ENCODE measurements at regions not wholly inside any gene's neighbourhood (a gene's known extent, or its start where the extent isn't known, plus 50 kb on each side); places are given as distances from the start of the nearest gene placed in this dataset.
"Not testable (repeated sequence)": the region's sequence is repeated elsewhere in the genome, so short reads cannot be mapped to it uniquely, and the experiment has no call there.

- POLR2A ChIA-PET, result no interaction called here
- Mint-ChIP-seq H3K27ac (no peak overlapping the region), H3K4me1 (no peaks in the 10 kb centered on the region)
These were observed 100.1 kb upstream of the FRMD1 start for GRCh38 chr6:168179133-168179532.

GRCh38 chr6:168177103-168177891 is 98.3 kb upstream of the FRMD1 start:
- CTCF ChIA-PET, result no interaction called here
- Mint-ChIP-seq H3K9me3 (no peaks in the 10 kb centered on the region), H3K36me3 (ENCODE audit: low read depth) (no peaks in the 10 kb centered on the region), H3K4me3 (no peak overlapping the region), H3K4me1 (no peaks in the 10 kb centered on the region), H3K27me3 (peaks cover 5% of the 10 kb centered on the region), H3K27ac (no peak overlapping the region)
- POLR2A ChIA-PET, result no interaction called here
- no peak for DNase-seq

More at GRCh38 chr6:168179133-168179532, 100.1 kb upstream of the FRMD1 start:
- no peak for DNase-seq
- Mint-ChIP-seq H3K36me3 (ENCODE audit: low read depth) (no peaks in the 10 kb centered on the region), H3K27me3 (peaks cover 4% of the 10 kb centered on the region), H3K4me3 (no peak overlapping the region), H3K9me3 (no peaks in the 10 kb centered on the region)
- CTCF ChIA-PET, result no interaction called here

GRCh38 chr6:168171673-168172353 is 92.8 kb upstream of the FRMD1 start:
- CTCF ChIA-PET, result no interaction called here
- Mint-ChIP-seq H3K4me3 (no peak overlapping the region), H3K9me3 (peaks cover 6% of the 10 kb centered on the region), H3K27me3 (peaks cover 5% of the 10 kb centered on the region), H3K27ac (no peak overlapping the region), H3K4me1 (no peaks in the 10 kb centered on the region), H3K36me3 (ENCODE audit: low read depth) (no peaks in the 10 kb centered on the region)
- DNase-seq, result no peak
- POLR2A ChIA-PET, result no interaction called here

GRCh38 chr6:168170841-168171601 is 92.0 kb upstream of the FRMD1 start:
- Mint-ChIP-seq H3K9me3 (peaks cover 6% of the 10 kb centered on the region), H3K27ac (no peak overlapping the region), H3K4me1 (no peaks in the 10 kb centered on the region), H3K4me3 (no peak overlapping the region), H3K36me3 (ENCODE audit: low read depth) (no peaks in the 10 kb centered on the region), H3K27me3 (peaks cover 5% of the 10 kb centered on the region)
- CTCF ChIA-PET, result no interaction called here
- POLR2A ChIA-PET, result no interaction called here
- DNase-seq, result no peak

- no peaks in the 10 kb centered on the region for H3K4me1 Mint-ChIP-seq
- CTCF ChIA-PET, result no interaction called here
- peaks cover 5% of the 10 kb centered on the region for H3K27me3 Mint-ChIP-seq
- H3K27ac Mint-ChIP-seq, result no peak overlapping the region
- DNase-seq, result no peak
- no peak overlapping the region for H3K4me3 Mint-ChIP-seq
- POLR2A ChIA-PET, result no interaction called here
- H3K9me3 Mint-ChIP-seq, result peaks cover 6% of the 10 kb centered on the region
- no peaks in the 10 kb centered on the region for H3K36me3 Mint-ChIP-seq (ENCODE audit: low read depth)
These were observed 90.6 kb upstream of the FRMD1 start for GRCh38 chr6:168169624-168170023.

- H3K36me3 Mint-ChIP-seq (ENCODE audit: low read depth); H3K27ac Mint-ChIP-seq; DNase-seq; CTCF ChIA-PET; H3K4me3 Mint-ChIP-seq; H3K4me1 Mint-ChIP-seq; POLR2A ChIA-PET; H3K9me3 Mint-ChIP-seq; H3K27me3 Mint-ChIP-seq: not testable (repeated sequence)
These were observed 89.9 kb upstream of the FRMD1 start for GRCh38 chr6:168168936-168169335.

GRCh38 chr6:168168330-168168729 is 89.3 kb upstream of the FRMD1 start:
- H3K27me3 Mint-ChIP-seq; H3K36me3 Mint-ChIP-seq (ENCODE audit: low read depth); H3K4me1 Mint-ChIP-seq; H3K4me3 Mint-ChIP-seq; H3K9me3 Mint-ChIP-seq; POLR2A ChIA-PET; CTCF ChIA-PET; DNase-seq; H3K27ac Mint-ChIP-seq: not testable (repeated sequence)

- H3K27ac Mint-ChIP-seq, result no peak overlapping the region
These were observed 88.7 kb upstream of the FRMD1 start for GRCh38 chr6:168167431-168168315.

GRCh38 chr6:168166627-168167026 is 87.6 kb upstream of the FRMD1 start:
- H3K4me1 Mint-ChIP-seq, result no peaks in the 10 kb centered on the region
- peaks cover 6% of the 10 kb centered on the region for H3K9me3 Mint-ChIP-seq
- no peak overlapping the region for H3K4me3 Mint-ChIP-seq
- POLR2A ChIA-PET, result no interaction called here
- H3K27me3 Mint-ChIP-seq, result no peaks in the 10 kb centered on the region
- no peak for DNase-seq
- CTCF ChIA-PET, result no interaction called here
- H3K27ac Mint-ChIP-seq, result no peak overlapping the region
- no peaks in the 10 kb centered on the region for H3K36me3 Mint-ChIP-seq (ENCODE audit: low read depth)

More at GRCh38 chr6:168167431-168168315, 88.7 kb upstream of the FRMD1 start:
- no peak for DNase-seq
- no peaks in the 10 kb centered on the region for H3K4me1 Mint-ChIP-seq
- no peaks in the 10 kb centered on the region for H3K36me3 Mint-ChIP-seq (ENCODE audit: low read depth)
- ChIA-PET POLR2A (no interaction called here), CTCF (no interaction called here)
- H3K27me3 Mint-ChIP-seq, result no peaks in the 10 kb centered on the region
- peaks cover 6% of the 10 kb centered on the region for H3K9me3 Mint-ChIP-seq
- no peak overlapping the region for H3K4me3 Mint-ChIP-seq

- Mint-ChIP-seq H3K36me3 (ENCODE audit: low read depth) (no peaks in the 10 kb centered on the region), H3K4me3 (no peak overlapping the region), H3K9me3 (peaks cover 6% of the 10 kb centered on the region), H3K27me3 (no peaks in the 10 kb centered on the region), H3K4me1 (no peaks in the 10 kb centered on the region), H3K27ac (no peak overlapping the region)
- no peak for DNase-seq
- CTCF ChIA-PET, result no interaction called here
- POLR2A ChIA-PET, result no interaction called here
These were observed 86.9 kb upstream of the FRMD1 start for GRCh38 chr6:168165891-168166290.

GRCh38 chr6:168165373-168165772 is 86.4 kb upstream of the FRMD1 start:
- Mint-ChIP-seq H3K4me3 (no peak overlapping the region), H3K9me3 (peaks cover 6% of the 10 kb centered on the region), H3K36me3 (ENCODE audit: low read depth) (no peaks in the 10 kb centered on the region), H3K27me3 (no peaks in the 10 kb centered on the region), H3K27ac (no peak overlapping the region), H3K4me1 (no peaks in the 10 kb centered on the region)
- no peak for DNase-seq
- ChIA-PET POLR2A (no interaction called here), CTCF (no interaction called here)

GRCh38 chr6:168164462-168165061 is 85.5 kb upstream of the FRMD1 start:
- ChIA-PET POLR2A (no interaction called here), CTCF (no interaction called here)
- Mint-ChIP-seq H3K27ac (no peak overlapping the region), H3K27me3 (no peaks in the 10 kb centered on the region), H3K36me3 (ENCODE audit: low read depth) (no peaks in the 10 kb centered on the region), H3K4me3 (no peak overlapping the region), H3K9me3 (peaks cover 6% of the 10 kb centered on the region), H3K4me1 (no peaks in the 10 kb centered on the region)
- no peak for DNase-seq
